GM23338 (cell line): ENCODE measurements at regions not wholly inside any gene's neighbourhood (a gene's known extent, or its start where the extent isn't known, plus 50 kb on each side); places are given as distances from the start of the nearest gene placed in this dataset.

Source experiments
- ATAC-seq: fragments of 200-7000 bp; cut with Tn5 transposase; 3 replicates; pipeline ENCODE4 v1.9.1; 2020
- DNase-seq: peaks from one replicate; pipeline ENCODE4 v3.0.0-alpha.2; 2015; ENCODE audit warnings: low spot score
- H2AFZ ChIP-seq: fragments of 200-600 bp; sonication (generic); 2 replicates; pipeline ENCODE4 v1.8.0; 2016; ENCODE audit warnings: antibody characterized with exemption, mild to moderate bottlenecking, moderate library complexity
- H3F3A ChIP-seq: fragments of 200-600 bp; sonication (generic); replicated peaks from 2 replicates; pipeline ENCODE4 v1.8.0; 2017; ENCODE audit warnings: antibody characterized with exemption, mixed run types, low read depth
- H3K27ac ChIP-seq: fragments of 200-600 bp; sonication (generic); 2 replicates; pipeline ENCODE4 v1.6.1; 2016; ENCODE audit warnings: low read depth
- H3K27me3 ChIP-seq: fragments of 200-600 bp; sonication (generic); 2 replicates; pipeline ENCODE4 v1.8.0; 2016; ENCODE audit warnings: mild to moderate bottlenecking, mixed run types, moderate library complexity; ENCODE audit not compliant: insufficient read depth
- H3K36me3 ChIP-seq: fragments of 200-600 bp; sonication (generic); 2 replicates; pipeline ENCODE4 v1.8.0; 2016; ENCODE audit warnings: mild to moderate bottlenecking; ENCODE audit not compliant: insufficient read depth
- H3K4me1 ChIP-seq: fragments of 200-600 bp; sonication (generic); 2 replicates; pipeline ENCODE4 v1.8.0; 2016; ENCODE audit warnings: mild to moderate bottlenecking, moderate library complexity; ENCODE audit not compliant: insufficient read depth
- H3K4me2 ChIP-seq: fragments of 200-600 bp; sonication (generic); 2 replicates; pipeline ENCODE4 v1.7.1; 2017; ENCODE audit warnings: mixed run types
- H3K4me3 ChIP-seq: fragments of 200-600 bp; sonication (generic); 2 replicates; pipeline ENCODE4 v1.6.1; 2016; ENCODE audit warnings: mixed run types
- H3K79me2 ChIP-seq: fragments of 200-600 bp; sonication (generic); replicated peaks from 2 replicates; pipeline ENCODE4 v1.8.0; 2017; ENCODE audit warnings: mild to moderate bottlenecking; ENCODE audit not compliant: insufficient read depth
- H3K9me2 ChIP-seq: fragments of 200-600 bp; sonication (generic); 2 replicates; pipeline ENCODE4 v1.8.0; 2017; ENCODE audit not compliant: insufficient read depth
- H4K20me1 ChIP-seq: fragments of 200-600 bp; sonication (generic); replicated peaks from 2 replicates; pipeline ENCODE4 v1.8.0; 2017; ENCODE audit warnings: mild to moderate bottlenecking; ENCODE audit not compliant: insufficient read depth
- H3K27ac Mint-ChIP-seq: 2 replicates; pipeline ENCODE4 v1.8.0; 2020; ENCODE audit warnings: inconsistent platforms, mild to moderate bottlenecking, moderate library complexity, mixed read lengths
- H3K27me3 Mint-ChIP-seq: 3 replicates; pipeline ENCODE4 v1.8.0; 2022; ENCODE audit warnings: low read depth, mild to moderate bottlenecking, moderate library complexity, mixed read lengths, inconsistent platforms; ENCODE audit not compliant: insufficient read depth, poor library complexity
- H3K36me3 Mint-ChIP-seq: 3 replicates; pipeline ENCODE4 v1.8.0; 2021; ENCODE audit warnings: low read depth, mild to moderate bottlenecking, inconsistent platforms, moderate library complexity, mixed read lengths
- H3K4me1 Mint-ChIP-seq: 3 replicates; pipeline ENCODE4 v1.8.0; 2020; ENCODE audit warnings: mild to moderate bottlenecking, inconsistent platforms, mixed read lengths
- H3K4me3 Mint-ChIP-seq: 3 replicates; pipeline ENCODE4 v1.8.0; 2021; ENCODE audit warnings: moderate library complexity, mild to moderate bottlenecking, inconsistent platforms, mixed read lengths
- H3K9me3 Mint-ChIP-seq: 3 replicates; pipeline ENCODE4 v1.8.0; 2020; ENCODE audit warnings: moderate library complexity, mild to moderate bottlenecking, inconsistent platforms, mixed read lengths
- CREB1 ChIP-seq: fragments of 250-450 bp; sonication (Bioruptor Pico); IDR thresholded peaks from 2 replicates; pipeline ENCODE4 v1.5.0; 2020; ENCODE audit warnings: low read depth, mild to moderate bottlenecking, moderate library complexity
- ETS1 ChIP-seq: IDR thresholded peaks from 2 replicates; pipeline ENCODE4 v1.6.1; 2016; ENCODE audit warnings: antibody characterized with exemption
- EZH2 ChIP-seq: fragments of 200-600 bp; sonication (generic); IDR thresholded peaks from one replicate; pipeline ENCODE4 v1.8.0; 2017; ENCODE audit warnings: antibody characterized with exemption, mild to moderate bottlenecking, low read depth; ENCODE audit not compliant: unreplicated experiment
- EZH2phosphoT487 ChIP-seq: fragments of 200-600 bp; sonication (generic); IDR thresholded peaks from one replicate; pipeline ENCODE4 v1.8.1; 2018; ENCODE audit warnings: antibody characterized with exemption; ENCODE audit not compliant: unreplicated experiment
- NANOG ChIP-seq: IDR thresholded peaks from 2 replicates; pipeline ENCODE4 v1.6.1; 2016; ENCODE audit warnings: antibody characterized with exemption, borderline replicate concordance
- POLR2AphosphoS5 ChIP-seq: IDR thresholded peaks from 2 replicates; pipeline ENCODE4 v1.6.1; 2016; ENCODE audit warnings: antibody characterized with exemption, low read depth
- STAT1 ChIP-seq: IDR thresholded peaks from one replicate; pipeline ENCODE4 v1.6.1; 2016; ENCODE audit warnings: antibody characterized with exemption; ENCODE audit not compliant: unreplicated experiment
- ZNF114 ChIP-seq: fragments of 250-450 bp; sonication (Bioruptor Pico); IDR thresholded peaks from 2 replicates; pipeline ENCODE4 v1.5.0; 2020; ENCODE audit warnings: mild to moderate bottlenecking, moderate library complexity
- ZNF331 ChIP-seq: fragments of 250-450 bp; sonication (Bioruptor Pico); IDR thresholded peaks from 2 replicates; pipeline ENCODE4 v1.5.0; 2020; ENCODE audit warnings: low read depth, mild to moderate bottlenecking, moderate library complexity
- TF ChIP-seq, protein P1 (sequence below): IDR thresholded peaks from one replicate; pipeline ENCODE4 v1.6.1; 2018; ENCODE audit warnings: antibody characterized with exemption; ENCODE audit not compliant: unreplicated experiment

- TF ChIP-seq EZH2phosphoT487 (no peak), ZNF114 (CRISPR knock-in tag) (no peak), NANOG (no peak), EZH2 (no peak)
- TF ChIP-seq, protein P1, sequence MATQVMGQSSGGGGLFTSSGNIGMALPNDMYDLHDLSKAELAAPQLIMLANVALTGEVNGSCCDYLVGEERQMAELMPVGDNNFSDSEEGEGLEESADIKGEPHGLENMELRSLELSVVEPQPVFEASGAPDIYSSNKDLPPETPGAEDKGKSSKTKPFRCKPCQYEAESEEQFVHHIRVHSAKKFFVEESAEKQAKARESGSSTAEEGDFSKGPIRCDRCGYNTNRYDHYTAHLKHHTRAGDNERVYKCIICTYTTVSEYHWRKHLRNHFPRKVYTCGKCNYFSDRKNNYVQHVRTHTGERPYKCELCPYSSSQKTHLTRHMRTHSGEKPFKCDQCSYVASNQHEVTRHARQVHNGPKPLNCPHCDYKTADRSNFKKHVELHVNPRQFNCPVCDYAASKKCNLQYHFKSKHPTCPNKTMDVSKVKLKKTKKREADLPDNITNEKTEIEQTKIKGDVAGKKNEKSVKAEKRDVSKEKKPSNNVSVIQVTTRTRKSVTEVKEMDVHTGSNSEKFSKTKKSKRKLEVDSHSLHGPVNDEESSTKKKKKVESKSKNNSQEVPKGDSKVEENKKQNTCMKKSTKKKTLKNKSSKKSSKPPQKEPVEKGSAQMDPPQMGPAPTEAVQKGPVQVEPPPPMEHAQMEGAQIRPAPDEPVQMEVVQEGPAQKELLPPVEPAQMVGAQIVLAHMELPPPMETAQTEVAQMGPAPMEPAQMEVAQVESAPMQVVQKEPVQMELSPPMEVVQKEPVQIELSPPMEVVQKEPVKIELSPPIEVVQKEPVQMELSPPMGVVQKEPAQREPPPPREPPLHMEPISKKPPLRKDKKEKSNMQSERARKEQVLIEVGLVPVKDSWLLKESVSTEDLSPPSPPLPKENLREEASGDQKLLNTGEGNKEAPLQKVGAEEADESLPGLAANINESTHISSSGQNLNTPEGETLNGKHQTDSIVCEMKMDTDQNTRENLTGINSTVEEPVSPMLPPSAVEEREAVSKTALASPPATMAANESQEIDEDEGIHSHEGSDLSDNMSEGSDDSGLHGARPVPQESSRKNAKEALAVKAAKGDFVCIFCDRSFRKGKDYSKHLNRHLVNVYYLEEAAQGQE = no peak
These were observed 165.0 kb downstream of the ADAMTS15 start (continued) for GRCh38 chr11:130613396-130613795.

DNA sequence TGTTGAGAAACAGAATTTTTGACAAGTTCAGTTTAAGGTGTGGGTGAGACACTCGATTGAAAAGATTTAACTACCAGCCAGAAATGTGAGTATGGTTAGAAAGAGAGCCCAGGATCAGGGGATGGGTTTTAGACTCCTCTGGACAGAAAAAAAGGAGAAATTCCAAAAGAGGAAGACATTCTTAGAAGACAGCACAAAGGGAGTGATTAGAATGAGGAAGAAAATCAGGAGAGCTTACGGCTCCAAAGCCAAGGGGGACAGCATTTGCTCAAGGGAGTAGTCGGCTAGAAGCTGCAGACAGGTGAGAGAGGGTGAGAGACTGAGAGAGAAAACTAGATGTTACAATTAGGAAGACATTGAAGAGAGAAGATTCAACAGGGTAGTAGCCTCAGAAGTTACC lies 166.1 kb downstream of the ADAMTS15 start:
- Mint-ChIP-seq H3K4me3 (no peak overlapping the region), H3K36me3 (no peaks in the 10 kb centered on the region), H3K9me3 (no peaks in the 10 kb centered on the region; the same call in 2 of the 3 replicates), H3K27me3 (peaks cover 2% of the 10 kb centered on the region), H3K27ac (no peak overlapping the region), H3K4me1 (no peaks in the 10 kb centered on the region)
- H3K36me3 ChIP-seq = no peaks in the 10 kb centered on the region
- peaks cover 4% of the 10 kb centered on the region; the same call in 1 of the 2 replicates for H3K9me2 ChIP-seq
- no peaks in the 10 kb centered on the region for H3K27me3 ChIP-seq
- H3K4me2 ChIP-seq = no peak overlapping the region
- no peak overlapping the region for H2AFZ ChIP-seq
- no peaks in the 10 kb centered on the region for H3K79me2 ChIP-seq
- H3F3A ChIP-seq = no peaks in the 10 kb centered on the region
- no peak for DNase-seq
- H3K4me1 ChIP-seq = no peaks in the 10 kb centered on the region
- no peak overlapping the region for H3K27ac ChIP-seq
- no peak for ATAC-seq
- H3K4me3 ChIP-seq = no peak overlapping the region
- H4K20me1 ChIP-seq = no peaks in the 10 kb centered on the region
- no peak for TF ChIP-seq ETS1
- no peak for TF ChIP-seq CREB1 (CRISPR knock-in tag)
- TF ChIP-seq ZNF114 (CRISPR knock-in tag) = no peak
- no peak for TF ChIP-seq STAT1
- no peak for TF ChIP-seq EZH2
- TF ChIP-seq NANOG = no peak
- TF ChIP-seq, protein P1 = no peak
- no peak for TF ChIP-seq ZNF331 (CRISPR knock-in tag)
- no peak for TF ChIP-seq POLR2AphosphoS5
